PC-3 (cell line): ENCODE measurements at regions not wholly inside any gene's neighbourhood (a gene's known extent, or its start where the extent isn't known, plus 50 kb on each side); places are given as distances from the start of the nearest gene placed in this dataset.

Experiments
- EZH2 ChIP-seq: fragments of 300-600 bp; sonication (generic); IDR thresholded peaks from one replicate; pipeline ENCODE4 v1.6.1; 2017; ENCODE audit warnings: antibody characterized with exemption, mild to moderate bottlenecking, low read length; ENCODE audit not compliant: unreplicated experiment
- EZH2phosphoT487 ChIP-seq: fragments of 300-600 bp; sonication (generic); IDR thresholded peaks from 2 replicates; pipeline ENCODE4 v1.6.1; 2018; ENCODE audit warnings: mild to moderate bottlenecking, antibody characterized with exemption, low read length, borderline replicate concordance
- TF ChIP-seq, protein P1 (sequence below): fragments of 300-600 bp; sonication (generic); conservative IDR thresholded peaks from 2 replicates; pipeline ENCODE4 v1.5.1; 2017; ENCODE audit warnings: antibody characterized with exemption, low read depth, mild to moderate bottlenecking, low read length

DNA sequence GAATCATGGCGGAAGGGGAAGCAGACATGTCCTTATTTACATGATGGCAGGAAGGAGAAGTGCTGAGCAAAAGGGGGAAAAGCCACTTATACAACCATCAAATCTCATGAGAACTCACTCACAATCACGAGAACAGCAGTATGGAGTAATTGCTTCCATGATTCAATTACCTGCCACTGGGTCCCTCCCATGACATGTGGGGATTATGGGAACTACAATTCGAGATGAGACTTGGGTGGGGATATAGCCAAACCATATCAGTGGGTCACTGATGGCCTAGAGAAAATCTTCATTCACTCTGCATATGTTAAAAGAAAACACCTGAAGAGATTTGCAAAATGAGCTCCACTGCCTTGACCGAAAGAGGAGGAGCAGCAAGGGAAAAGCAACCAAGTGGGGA is 130.3 kb upstream of the FAM20A start:
- TF ChIP-seq EZH2phosphoT487 (no peak), EZH2 (no peak)
- TF ChIP-seq, protein P1, sequence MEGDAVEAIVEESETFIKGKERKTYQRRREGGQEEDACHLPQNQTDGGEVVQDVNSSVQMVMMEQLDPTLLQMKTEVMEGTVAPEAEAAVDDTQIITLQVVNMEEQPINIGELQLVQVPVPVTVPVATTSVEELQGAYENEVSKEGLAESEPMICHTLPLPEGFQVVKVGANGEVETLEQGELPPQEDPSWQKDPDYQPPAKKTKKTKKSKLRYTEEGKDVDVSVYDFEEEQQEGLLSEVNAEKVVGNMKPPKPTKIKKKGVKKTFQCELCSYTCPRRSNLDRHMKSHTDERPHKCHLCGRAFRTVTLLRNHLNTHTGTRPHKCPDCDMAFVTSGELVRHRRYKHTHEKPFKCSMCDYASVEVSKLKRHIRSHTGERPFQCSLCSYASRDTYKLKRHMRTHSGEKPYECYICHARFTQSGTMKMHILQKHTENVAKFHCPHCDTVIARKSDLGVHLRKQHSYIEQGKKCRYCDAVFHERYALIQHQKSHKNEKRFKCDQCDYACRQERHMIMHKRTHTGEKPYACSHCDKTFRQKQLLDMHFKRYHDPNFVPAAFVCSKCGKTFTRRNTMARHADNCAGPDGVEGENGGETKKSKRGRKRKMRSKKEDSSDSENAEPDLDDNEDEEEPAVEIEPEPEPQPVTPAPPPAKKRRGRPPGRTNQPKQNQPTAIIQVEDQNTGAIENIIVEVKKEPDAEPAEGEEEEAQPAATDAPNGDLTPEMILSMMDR, result no peak
